ENCODE measurements at regions not wholly inside any gene's neighbourhood (a gene's known extent, or its start where the extent isn't known, plus 50 kb on each side); places are given as distances from the start of the nearest gene placed in this dataset.

- TF ChIP-seq, protein P1, sequence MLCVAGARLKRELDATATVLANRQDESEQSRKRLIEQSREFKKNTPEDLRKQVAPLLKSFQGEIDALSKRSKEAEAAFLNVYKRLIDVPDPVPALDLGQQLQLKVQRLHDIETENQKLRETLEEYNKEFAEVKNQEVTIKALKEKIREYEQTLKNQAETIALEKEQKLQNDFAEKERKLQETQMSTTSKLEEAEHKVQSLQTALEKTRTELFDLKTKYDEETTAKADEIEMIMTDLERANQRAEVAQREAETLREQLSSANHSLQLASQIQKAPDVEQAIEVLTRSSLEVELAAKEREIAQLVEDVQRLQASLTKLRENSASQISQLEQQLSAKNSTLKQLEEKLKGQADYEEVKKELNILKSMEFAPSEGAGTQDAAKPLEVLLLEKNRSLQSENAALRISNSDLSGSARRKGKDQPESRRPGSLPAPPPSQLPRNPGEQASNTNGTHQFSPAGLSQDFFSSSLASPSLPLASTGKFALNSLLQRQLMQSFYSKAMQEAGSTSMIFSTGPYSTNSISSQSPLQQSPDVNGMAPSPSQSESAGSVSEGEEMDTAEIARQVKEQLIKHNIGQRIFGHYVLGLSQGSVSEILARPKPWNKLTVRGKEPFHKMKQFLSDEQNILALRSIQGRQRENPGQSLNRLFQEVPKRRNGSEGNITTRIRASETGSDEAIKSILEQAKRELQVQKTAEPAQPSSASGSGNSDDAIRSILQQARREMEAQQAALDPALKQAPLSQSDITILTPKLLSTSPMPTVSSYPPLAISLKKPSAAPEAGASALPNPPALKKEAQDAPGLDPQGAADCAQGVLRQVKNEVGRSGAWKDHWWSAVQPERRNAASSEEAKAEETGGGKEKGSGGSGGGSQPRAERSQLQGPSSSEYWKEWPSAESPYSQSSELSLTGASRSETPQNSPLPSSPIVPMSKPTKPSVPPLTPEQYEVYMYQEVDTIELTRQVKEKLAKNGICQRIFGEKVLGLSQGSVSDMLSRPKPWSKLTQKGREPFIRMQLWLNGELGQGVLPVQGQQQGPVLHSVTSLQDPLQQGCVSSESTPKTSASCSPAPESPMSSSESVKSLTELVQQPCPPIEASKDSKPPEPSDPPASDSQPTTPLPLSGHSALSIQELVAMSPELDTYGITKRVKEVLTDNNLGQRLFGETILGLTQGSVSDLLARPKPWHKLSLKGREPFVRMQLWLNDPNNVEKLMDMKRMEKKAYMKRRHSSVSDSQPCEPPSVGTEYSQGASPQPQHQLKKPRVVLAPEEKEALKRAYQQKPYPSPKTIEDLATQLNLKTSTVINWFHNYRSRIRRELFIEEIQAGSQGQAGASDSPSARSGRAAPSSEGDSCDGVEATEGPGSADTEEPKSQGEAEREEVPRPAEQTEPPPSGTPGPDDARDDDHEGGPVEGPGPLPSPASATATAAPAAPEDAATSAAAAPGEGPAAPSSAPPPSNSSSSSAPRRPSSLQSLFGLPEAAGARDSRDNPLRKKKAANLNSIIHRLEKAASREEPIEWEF (IDR thresholded peaks at IDR 0.05; ENCODE audit: insufficient replicate concordance, low read depth, low read length), result no peak
- no peak for TF ChIP-seq SIX5 (IDR thresholded peaks at IDR 0.05; ENCODE audit: low read depth, low read length, severe bottlenecking)
- TF ChIP-seq, protein P2, sequence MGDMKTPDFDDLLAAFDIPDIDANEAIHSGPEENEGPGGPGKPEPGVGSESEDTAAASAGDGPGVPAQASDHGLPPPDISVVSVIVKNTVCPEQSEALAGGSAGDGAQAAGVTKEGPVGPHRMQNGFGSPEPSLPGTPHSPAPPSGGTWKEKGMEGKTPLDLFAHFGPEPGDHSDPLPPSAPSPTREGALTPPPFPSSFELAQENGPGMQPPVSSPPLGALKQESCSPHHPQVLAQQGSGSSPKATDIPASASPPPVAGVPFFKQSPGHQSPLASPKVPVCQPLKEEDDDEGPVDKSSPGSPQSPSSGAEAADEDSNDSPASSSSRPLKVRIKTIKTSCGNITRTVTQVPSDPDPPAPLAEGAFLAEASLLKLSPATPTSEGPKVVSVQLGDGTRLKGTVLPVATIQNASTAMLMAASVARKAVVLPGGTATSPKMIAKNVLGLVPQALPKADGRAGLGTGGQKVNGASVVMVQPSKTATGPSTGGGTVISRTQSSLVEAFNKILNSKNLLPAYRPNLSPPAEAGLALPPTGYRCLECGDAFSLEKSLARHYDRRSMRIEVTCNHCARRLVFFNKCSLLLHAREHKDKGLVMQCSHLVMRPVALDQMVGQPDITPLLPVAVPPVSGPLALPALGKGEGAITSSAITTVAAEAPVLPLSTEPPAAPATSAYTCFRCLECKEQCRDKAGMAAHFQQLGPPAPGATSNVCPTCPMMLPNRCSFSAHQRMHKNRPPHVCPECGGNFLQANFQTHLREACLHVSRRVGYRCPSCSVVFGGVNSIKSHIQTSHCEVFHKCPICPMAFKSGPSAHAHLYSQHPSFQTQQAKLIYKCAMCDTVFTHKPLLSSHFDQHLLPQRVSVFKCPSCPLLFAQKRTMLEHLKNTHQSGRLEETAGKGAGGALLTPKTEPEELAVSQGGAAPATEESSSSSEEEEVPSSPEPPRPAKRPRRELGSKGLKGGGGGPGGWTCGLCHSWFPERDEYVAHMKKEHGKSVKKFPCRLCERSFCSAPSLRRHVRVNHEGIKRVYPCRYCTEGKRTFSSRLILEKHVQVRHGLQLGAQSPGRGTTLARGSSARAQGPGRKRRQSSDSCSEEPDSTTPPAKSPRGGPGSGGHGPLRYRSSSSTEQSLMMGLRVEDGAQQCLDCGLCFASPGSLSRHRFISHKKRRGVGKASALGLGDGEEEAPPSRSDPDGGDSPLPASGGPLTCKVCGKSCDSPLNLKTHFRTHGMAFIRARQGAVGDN (IDR thresholded peaks at IDR 0.05), result no peak
- TF ChIP-seq E2F8 (IDR thresholded peaks at IDR 0.05; ENCODE audit: low read depth, partially characterized antibody), result no peak
Observed at GRCh38 chrX:14357314-14357713, 172.0 kb upstream of the GLRA2 start (continued).

All from GM12878 (cell line).